Embryonic facial prominence (tissue), 1 donor: ENCODE measurements at regions not wholly inside any gene's neighbourhood (a gene's known extent, or its start where the extent isn't known, plus 50 kb on each side); places are given as distances from the start of the nearest gene placed in this dataset.

Experiments used
- DNase-seq: peaks from one replicate; pipeline ENCODE4 v3.0.0-alpha.2; 2016; ENCODE audit errors: extremely low spot score

- DNase-seq, result no peak
Measured at GRCh38 chr4:183763990-183764754, 105.1 kb downstream of the TRAPPC11 start.

GRCh38 chr4:183765251-183765911, 106.3 kb downstream of the TRAPPC11 start:
- DNase-seq, result peak; percentile 69

GRCh38 chr4:183766140-183766539, 107.0 kb downstream of the TRAPPC11 start:
- DNase-seq, result no peak

GRCh38 chr4:183770906-183771305, 111.8 kb downstream of the TRAPPC11 start:
- DNase-seq, result no peak

- no peak for DNase-seq
Measured at GRCh38 chr4:183772361-183772760, 113.3 kb downstream of the TRAPPC11 start.

- DNase-seq, result no peak
Measured at GRCh38 chr4:183773790-183774189, 114.7 kb downstream of the TRAPPC11 start.

GRCh38 chr4:183783306-183783705, 121.8 kb upstream of the STOX2 start:
- no peak for DNase-seq

- no peak for DNase-seq
Measured at GRCh38 chr4:183783991-183784553, 121.0 kb upstream of the STOX2 start.

GRCh38 chr4:183788308-183788905, 116.7 kb upstream of the STOX2 start:
- no peak for DNase-seq

GRCh38 chr4:183789657-183790056, 115.5 kb upstream of the STOX2 start:
- DNase-seq, result no peak

GRCh38 chr4:183790661-183791060, 114.4 kb upstream of the STOX2 start:
- no peak for DNase-seq

GRCh38 chr4:183797011-183797444, 108.1 kb upstream of the STOX2 start:
- no peak for DNase-seq

GRCh38 chr4:183797445-183798300, 107.4 kb upstream of the STOX2 start:
- DNase-seq, result no peak

GRCh38 chr4:183798301-183799253, 106.5 kb upstream of the STOX2 start:
- DNase-seq, result no peak

GRCh38 chr4:183801457-183802165, 103.5 kb upstream of the STOX2 start:
- no peak for DNase-seq

GRCh38 chr4:183806341-183806740, 98.8 kb upstream of the STOX2 start:
- DNase-seq, result no peak

- no peak for DNase-seq
Measured at GRCh38 chr4:183807420-183808096, 97.5 kb upstream of the STOX2 start.

GRCh38 chr4:183808097-183808456, 97.0 kb upstream of the STOX2 start:
- no peak for DNase-seq

GRCh38 chr4:183812567-183812966, 92.5 kb upstream of the STOX2 start:
- DNase-seq, result no peak
